Urinary bladder (tissue), 3 donors: ENCODE measurements at regions not wholly inside any gene's neighbourhood (a gene's known extent, or its start where the extent isn't known, plus 50 kb on each side); places are given as distances from the start of the nearest gene placed in this dataset.

ENCODE experiments used
- DNase-seq: peaks from one replicate; pipeline ENCODE4 v3.0.0-alpha.2; 2015; ENCODE audit errors: extremely low spot score
- H3K27ac ChIP-seq: one replicate; pipeline ENCODE4 v1.5.1; 2013; ENCODE audit warnings: low read depth, mild to moderate bottlenecking, moderate library complexity
- H3K36me3 ChIP-seq: one replicate; pipeline ENCODE4 v1.6.1; 2013; ENCODE audit warnings: mild to moderate bottlenecking, moderate library complexity; ENCODE audit not compliant: insufficient read depth
- H3K4me1 ChIP-seq: one replicate; pipeline ENCODE4 v1.6.1; 2013; ENCODE audit warnings: mild to moderate bottlenecking, moderate library complexity; ENCODE audit not compliant: insufficient read depth
- H3K4me3 ChIP-seq: one replicate; pipeline ENCODE4 v1.5.1; 2013; ENCODE audit warnings: low read depth, low read length
- WGBS: extraction: QIAGEN DNeasy Blood & Tissue Kit; methylation state at CpG from one replicate; pipeline ENCODE4 v1.1.7; 2013; 5-methylcytosine and 5-hydroxymethylcytosine counted together
- donor health status: healthy with polysubstance abuse.
- donor health status: healthy.

DNA sequence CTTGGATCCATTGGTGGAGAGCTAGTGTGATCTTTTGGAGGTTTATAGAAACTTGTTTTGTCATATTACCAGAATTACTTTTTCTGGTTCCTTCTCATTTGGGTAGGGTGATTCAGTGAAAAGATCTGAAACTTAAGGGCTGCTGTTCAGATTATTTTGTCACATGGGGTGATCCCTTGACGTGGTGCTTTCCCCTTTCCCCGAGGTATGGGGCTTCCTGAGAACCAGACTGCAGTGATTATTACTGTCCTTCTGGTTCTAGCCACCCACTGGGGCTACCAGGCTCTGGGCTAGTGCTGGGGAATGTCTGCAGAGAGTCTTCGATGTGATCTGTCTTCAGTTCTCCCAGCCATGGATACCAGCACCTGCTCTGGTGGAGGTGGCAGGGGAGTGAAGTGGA, 1030.0 kb downstream of the GRM8 start:
- 79% methylated on average over 3 of the region's 3 CpGs for WGBS
- no peaks in the 10 kb centered on the region for H3K36me3 ChIP-seq
- DNase-seq = no peak

DNA sequence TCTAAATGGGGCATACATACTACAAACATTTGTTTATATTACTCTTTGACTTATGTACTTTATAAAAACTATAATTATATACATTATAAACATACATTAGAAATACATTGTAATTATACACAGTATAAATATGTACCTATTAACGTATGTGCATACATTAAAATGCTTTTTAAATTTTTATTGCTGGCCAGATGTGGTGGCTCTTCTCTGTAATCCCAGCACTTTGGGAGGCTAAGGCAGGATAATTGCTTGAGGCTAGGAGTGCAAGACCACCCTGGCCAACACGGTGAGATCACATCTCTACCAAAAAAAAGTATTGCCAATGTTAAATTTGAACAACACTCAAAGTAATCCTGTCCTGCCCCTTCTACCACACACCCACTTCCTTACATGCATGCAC, 1037.0 kb downstream of the GRM8 start:
- no peaks in the 10 kb centered on the region for H3K4me1 ChIP-seq
- no peak for DNase-seq
- H3K4me3 ChIP-seq = no peak overlapping the region
- WGBS = 59% methylated on average over 2 of the region's 2 CpGs
- no peaks in the 10 kb centered on the region for H3K36me3 ChIP-seq
- no peak overlapping the region for H3K27ac ChIP-seq

More for the DNA sequence above, 1030.0 kb downstream of the GRM8 start:
- no peak overlapping the region for H3K4me3 ChIP-seq
- no peaks in the 10 kb centered on the region for H3K4me1 ChIP-seq
- H3K27ac ChIP-seq = no peak overlapping the region

DNA sequence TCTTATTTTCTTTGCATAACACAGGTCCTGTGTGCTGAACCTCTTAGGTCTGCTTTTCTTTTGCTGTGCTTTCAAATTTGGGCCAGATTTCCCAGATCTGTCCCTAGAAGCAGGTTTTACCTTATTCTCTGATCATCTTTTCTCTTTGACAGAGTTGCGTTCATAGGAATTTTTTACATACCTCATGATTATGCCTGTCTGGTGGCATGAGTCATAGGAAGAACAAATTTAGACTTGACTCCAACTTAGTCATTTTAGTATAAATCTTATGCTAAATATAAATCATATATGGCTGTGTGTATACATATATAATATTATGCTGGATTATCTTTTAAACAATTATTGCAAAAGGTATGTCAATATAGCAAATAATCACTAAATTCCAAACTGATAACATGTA, 1038.9 kb downstream of the GRM8 start:
- H3K36me3 ChIP-seq = no peaks in the 10 kb centered on the region
- WGBS = 59% methylated on average over 1 of the region's 1 CpG
- H3K4me1 ChIP-seq = no peaks in the 10 kb centered on the region
- H3K27ac ChIP-seq = no peak overlapping the region
- no peak for DNase-seq
- H3K4me3 ChIP-seq = no peak overlapping the region

DNA sequence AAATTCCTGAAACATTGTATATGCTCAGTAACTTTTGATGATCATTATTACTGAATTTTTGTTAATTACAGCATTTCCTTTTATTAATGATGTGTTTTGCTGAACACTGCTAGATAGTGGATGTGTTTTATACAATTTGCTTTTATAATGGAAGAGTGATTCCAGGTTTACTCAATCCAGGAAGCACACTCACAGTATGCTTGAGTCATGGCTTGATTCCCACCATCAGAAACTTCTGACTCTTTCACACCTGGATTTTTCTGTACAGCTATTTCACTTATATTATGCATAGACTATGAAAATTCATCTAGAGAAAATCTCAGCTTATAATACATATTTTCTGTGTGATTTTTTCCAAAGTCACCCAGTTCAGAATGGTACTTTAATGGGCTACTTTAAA, 1040.9 kb downstream of the GRM8 start:
- H3K36me3 ChIP-seq = no peaks in the 10 kb centered on the region
- H3K27ac ChIP-seq = no peak overlapping the region
- no peak overlapping the region for H3K4me3 ChIP-seq
- no peak for DNase-seq
- no peaks in the 10 kb centered on the region for H3K4me1 ChIP-seq

DNA sequence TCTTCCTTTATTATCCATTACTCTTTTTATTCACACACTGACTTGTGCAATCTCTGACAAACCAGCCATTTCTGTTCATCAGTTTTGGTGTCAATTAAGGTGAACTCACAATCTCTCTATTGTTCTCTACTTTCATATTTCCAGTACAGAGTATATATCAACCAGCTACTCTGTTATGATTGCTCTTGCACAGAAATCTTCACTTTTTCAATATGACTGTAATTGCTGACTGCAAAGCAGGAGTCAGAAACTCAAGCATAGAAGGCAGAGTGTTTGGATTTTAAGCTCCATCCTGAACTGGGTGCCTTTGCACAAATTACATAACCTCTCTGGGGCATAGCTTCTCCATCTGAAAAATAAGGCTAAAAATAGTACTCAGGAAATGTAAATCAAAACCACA, 1042.0 kb downstream of the GRM8 start:
- H3K4me1 ChIP-seq = no peaks in the 10 kb centered on the region
- H3K4me3 ChIP-seq = no peak overlapping the region
- no peak for DNase-seq
- H3K27ac ChIP-seq = no peak overlapping the region
- no peaks in the 10 kb centered on the region for H3K36me3 ChIP-seq

DNA sequence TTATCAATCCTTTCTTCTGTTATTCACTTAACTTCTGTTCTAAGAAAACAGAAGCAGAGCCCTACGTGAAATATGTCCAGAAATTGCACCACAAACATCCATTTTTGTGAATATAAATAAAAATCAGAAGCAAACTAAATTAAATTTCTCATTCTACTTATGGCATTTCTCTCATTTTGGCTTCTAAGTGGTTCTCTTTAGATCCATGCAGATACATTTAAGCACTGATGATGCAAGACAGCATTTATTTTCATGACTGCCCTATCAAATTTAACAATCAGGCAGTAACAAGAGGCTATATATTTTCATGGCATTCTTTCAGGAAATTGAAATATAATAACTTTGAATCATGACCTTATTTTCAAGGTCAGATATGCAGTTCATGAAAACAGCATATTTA, 1049.6 kb downstream of the GRM8 start:
- WGBS = 40% methylated on average over 1 of the region's 1 CpG
- no peak overlapping the region for H3K27ac ChIP-seq
- no peak for DNase-seq
- no peaks in the 10 kb centered on the region for H3K4me1 ChIP-seq
- no peaks in the 10 kb centered on the region for H3K36me3 ChIP-seq
- no peak overlapping the region for H3K4me3 ChIP-seq

DNA sequence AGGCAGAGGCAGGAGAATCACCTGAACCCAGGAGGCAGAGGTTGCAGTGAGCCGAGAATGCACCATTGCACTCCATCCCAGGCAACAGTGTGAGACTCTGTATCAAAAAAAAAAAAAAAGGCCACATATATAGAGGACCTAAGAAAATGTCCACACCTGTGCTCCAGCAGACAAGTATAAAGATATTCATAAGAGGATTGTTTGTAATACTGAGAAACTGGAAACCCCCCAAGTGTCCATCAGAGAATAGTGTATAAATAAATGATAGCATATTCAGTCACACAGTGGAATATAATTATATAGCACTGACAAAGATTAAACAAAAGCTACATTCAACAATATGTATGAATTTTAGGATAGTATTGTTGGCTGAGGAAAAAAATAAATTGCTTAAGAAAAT, 1050.6 kb downstream of the GRM8 start:
- H3K4me1 ChIP-seq = no peaks in the 10 kb centered on the region
- H3K4me3 ChIP-seq = no peak overlapping the region
- H3K36me3 ChIP-seq = no peaks in the 10 kb centered on the region
- WGBS = 97% methylated on average over 1 of the region's 1 CpG
- no peak overlapping the region for H3K27ac ChIP-seq
- no peak for DNase-seq

DNA sequence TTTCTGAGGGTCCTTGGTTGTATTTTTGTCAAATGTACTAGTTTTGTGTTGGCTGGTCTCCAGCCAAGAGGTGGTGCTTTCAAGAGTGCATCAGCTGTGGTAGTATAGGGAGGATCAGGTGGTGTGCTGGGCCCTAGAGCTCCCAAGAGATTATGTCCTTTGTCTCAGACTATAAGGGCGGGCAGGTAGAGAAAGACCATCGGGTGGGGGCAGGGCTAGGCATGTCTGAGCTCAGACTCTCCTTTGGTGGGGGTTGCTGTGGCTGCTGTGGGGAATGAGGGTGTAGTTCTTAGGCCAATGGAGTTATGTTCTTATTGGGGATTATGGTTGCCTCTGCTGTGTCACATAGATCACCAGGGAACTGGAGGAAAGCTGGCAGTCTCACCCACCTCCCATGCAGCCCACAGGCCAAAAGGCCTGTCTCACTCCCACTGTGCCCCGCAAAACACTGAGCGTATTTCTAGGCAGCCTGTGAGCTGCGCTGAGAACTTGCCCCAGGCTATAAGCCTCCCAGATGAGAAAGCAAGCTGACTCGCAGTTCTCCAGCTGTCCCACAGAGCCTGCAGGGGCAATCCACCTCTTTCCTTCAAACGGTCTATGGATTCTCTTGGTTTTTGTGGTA, 1066.7 kb downstream of the GRM8 start:
- Histone ChIP-seq H3K27ac (no peak overlapping the region), H3K4me1 (no peaks in the 10 kb centered on the region), H3K4me3 (no peak overlapping the region), H3K36me3 (no peaks in the 10 kb centered on the region)
- WGBS = 52% methylated on average over 7 of the region's 7 CpGs
- no peak for DNase-seq

DNA sequence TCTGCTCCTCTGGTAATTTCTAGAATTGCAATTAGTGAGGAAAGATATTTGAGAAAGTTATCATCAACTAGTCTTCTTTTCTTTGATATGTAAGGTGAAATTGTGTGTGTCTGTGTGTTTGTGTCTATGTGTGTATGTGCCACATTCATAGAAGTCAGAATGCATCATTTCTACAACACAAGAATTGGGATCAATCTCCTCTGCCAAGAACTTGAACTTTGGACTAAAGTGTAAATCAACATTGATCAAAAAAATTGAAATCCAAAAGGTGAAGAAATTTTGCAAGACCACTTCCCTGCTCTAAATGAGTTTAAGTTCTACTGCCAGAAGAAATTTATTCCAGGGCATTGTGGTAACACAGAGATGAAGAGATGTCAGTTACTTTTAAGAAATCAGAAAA, 1072.8 kb downstream of the GRM8 start:
- no peak for DNase-seq
- H3K4me3 ChIP-seq = no peak overlapping the region
- H3K4me1 ChIP-seq = no peaks in the 10 kb centered on the region
- no peak overlapping the region for H3K27ac ChIP-seq
- no peaks in the 10 kb centered on the region for H3K36me3 ChIP-seq

DNA sequence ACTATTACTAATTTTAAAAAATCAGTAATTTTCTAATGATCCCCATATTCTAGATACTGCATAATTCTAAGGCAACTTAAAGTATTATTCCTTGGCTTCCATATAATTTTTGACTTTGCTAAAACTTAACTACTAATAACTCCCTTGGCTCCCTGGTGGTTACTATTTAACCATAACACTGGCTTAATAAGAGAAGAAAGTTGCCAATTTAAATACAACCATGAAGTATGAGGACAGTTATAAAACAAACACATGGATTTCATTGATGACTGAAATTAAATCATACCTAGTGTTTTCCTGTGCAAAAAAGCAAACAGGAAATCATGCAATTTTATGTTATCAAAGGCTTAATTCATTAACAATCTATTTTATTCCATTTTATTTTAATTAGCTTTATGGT, 1073.9 kb downstream of the GRM8 start:
- Histone ChIP-seq H3K36me3 (no peaks in the 10 kb centered on the region), H3K27ac (no peak overlapping the region), H3K4me1 (no peaks in the 10 kb centered on the region), H3K4me3 (no peak overlapping the region)
- no peak for DNase-seq

DNA sequence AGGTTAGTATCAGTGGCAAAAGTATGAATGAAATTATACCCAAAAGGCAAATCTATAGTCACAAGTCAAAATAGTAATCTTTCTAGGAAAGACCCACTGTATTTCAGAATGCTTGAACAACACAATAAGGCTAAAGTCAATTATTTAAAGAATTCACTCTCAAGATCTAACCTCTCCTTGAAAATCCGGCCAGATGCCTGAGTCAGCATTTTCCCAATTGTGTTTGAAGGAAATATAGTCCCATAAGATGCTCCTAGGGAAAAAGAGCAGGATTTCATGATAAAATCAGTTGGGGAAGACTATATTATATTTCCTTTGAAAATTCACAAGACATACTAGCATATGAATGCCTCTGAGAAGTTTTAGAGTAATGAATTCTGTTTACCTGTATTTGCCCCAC, 1075.0 kb downstream of the GRM8 start:
- 45% methylated on average over 1 of the region's 1 CpG for WGBS
- no peak for DNase-seq
- H3K4me3 ChIP-seq = no peak overlapping the region
- H3K27ac ChIP-seq = no peak overlapping the region
- no peaks in the 10 kb centered on the region for H3K4me1 ChIP-seq
- no peaks in the 10 kb centered on the region for H3K36me3 ChIP-seq

DNA sequence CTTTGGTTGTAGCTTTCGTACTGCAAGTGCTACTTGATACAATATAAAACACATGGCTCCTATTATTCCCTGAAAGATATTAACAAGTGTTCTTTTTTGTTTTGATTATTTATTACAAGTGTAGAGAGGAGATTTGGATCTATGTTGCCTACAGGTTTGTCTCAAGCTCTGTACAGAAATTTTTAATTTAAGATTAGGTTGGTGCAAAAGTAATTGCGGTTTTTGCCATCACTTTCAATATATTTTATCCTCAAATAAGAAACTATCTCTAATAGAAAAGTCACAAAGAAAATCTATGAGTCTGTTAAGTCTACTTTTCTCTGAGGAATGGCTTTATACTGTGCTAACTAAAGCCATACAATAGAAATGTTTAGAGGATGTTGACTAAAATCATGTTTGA, 1086.1 kb downstream of the GRM8 start:
- no peak for DNase-seq
- H3K4me1 ChIP-seq = no peaks in the 10 kb centered on the region
- no peak overlapping the region for H3K27ac ChIP-seq
- no peaks in the 10 kb centered on the region for H3K36me3 ChIP-seq
- no peak overlapping the region for H3K4me3 ChIP-seq
- 83% methylated on average over 2 of the region's 2 CpGs for WGBS

DNA sequence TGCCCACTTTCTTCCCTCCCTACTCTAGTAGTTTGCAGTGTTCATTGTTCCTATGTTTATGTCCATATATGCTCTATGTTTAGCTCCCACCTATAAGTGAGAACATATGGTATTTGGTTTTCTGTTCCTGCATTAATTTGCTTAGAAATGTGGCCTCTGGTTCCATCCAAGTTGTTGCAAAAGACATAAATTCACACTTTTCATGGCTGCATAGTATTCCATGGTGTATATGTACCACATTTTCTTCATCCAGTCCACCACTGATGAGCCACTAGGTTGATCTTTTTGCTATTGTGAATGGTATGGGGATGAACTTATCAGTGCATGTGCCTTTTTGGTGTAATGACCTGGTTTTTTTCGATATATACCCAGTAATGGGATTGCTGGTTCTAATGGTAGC, 1089.1 kb downstream of the GRM8 start:
- Histone ChIP-seq H3K4me1 (no peaks in the 10 kb centered on the region), H3K4me3 (no peak overlapping the region), H3K36me3 (no peaks in the 10 kb centered on the region), H3K27ac (no peak overlapping the region)
- 68% methylated on average over 1 of the region's 1 CpG for WGBS
- no peak for DNase-seq

DNA sequence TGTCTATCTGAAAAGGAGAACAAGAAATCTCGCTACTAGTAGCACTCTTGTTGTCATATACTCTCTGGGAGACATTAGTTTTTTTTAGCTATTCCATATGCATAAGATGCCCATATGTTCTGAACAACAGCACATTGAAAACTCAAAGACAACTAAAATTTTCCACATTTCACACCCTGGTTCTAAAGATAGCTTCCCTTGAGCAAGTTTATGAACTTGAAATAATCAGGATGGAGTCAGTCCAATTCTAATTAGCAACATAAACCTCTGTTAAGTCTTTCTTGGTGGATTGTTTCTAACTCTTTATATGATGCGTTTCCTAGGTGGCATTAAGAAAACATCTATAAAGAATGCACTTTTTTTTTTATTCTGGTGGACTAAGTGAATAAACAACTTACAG, 1095.3 kb downstream of the GRM8 start:
- WGBS = 81% methylated on average over 2 of the region's 2 CpGs
- Histone ChIP-seq H3K27ac (no peak overlapping the region), H3K4me3 (no peak overlapping the region), H3K36me3 (no peaks in the 10 kb centered on the region), H3K4me1 (no peaks in the 10 kb centered on the region)
- no peak for DNase-seq

DNA sequence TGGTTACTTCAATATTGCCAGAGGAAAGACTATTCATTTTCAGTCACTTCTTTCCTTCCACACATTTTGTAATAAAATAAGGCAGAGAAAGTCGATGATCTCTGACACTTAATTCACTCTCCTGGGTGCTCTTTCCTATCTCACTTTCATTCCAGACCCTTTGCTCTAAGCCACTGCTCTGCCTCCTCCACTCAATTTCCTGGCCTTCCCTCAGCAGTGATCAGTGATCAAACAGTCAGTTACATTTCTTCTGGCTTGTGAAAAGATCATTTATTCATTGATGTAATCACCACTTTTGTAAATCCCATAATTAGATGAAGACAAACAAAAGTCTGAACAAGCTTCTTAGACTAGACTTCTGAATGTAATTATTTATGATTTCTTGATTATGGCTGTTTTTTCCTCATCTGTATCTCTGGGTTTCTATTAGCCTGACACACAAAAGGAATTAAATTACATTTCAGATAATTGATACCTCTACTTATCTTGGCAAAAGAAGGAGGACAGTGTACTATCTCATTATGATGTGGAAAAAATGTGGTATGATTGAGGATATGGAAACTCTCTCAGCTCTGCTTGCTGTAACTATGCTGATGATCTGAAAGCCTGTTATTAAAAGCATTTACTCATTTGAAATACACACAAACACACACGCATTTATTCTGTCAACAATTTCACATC, 1102.3 kb downstream of the GRM8 start:
- Histone ChIP-seq H3K4me1 (no peaks in the 10 kb centered on the region), H3K27ac (no peak overlapping the region), H3K36me3 (no peaks in the 10 kb centered on the region), H3K4me3 (no peak overlapping the region)
- 60% methylated on average over 2 of the region's 2 CpGs for WGBS
- DNase-seq = no peak
